Activated B cell treated with CpG ODN at 0.5 μM for 24 hours (primary cell): ENCODE measurements at regions not wholly inside any gene's neighbourhood (a gene's known extent, or its start where the extent isn't known, plus 50 kb on each side); places are given as distances from the start of the nearest gene placed in this dataset.

Source experiments
- ATAC-seq: fragments of 200-7000 bp; cut with Tn5 transposase; one replicate; pipeline ENCODE4 v1.10.0; 2021; ENCODE audit warnings: low read depth, mild to moderate bottlenecking, moderate library complexity
- CTCF ChIA-PET: fragments of 350-600 bp; sonication (Branson Sonifier 250); formaldehyde crosslinking; loops from one replicate; lab custom pipeline; 2021; ENCODE audit warnings: antibody characterized with exemption; lab: Charles Lee
- POLR2A ChIA-PET: fragments of 350-600 bp; sonication (Branson Sonifier 250); formaldehyde crosslinking; loops from one replicate; lab custom pipeline; 2021; ENCODE audit warnings: antibody characterized with exemption; lab: Charles Lee
- DNase-seq: peaks from one replicate; pipeline ENCODE4 v3.0.0; 2022
- H3K27ac Mint-ChIP-seq: one replicate; pipeline ENCODE4 v1.8.0; 2020; ENCODE audit warnings: mixed read lengths
- H3K27me3 Mint-ChIP-seq: one replicate; pipeline ENCODE4 v1.8.0; 2021; ENCODE audit warnings: mixed read lengths
- H3K36me3 Mint-ChIP-seq: one replicate; pipeline ENCODE4 v1.8.0; 2021; ENCODE audit warnings: low read depth, mixed read lengths
- H3K4me1 Mint-ChIP-seq: one replicate; pipeline ENCODE4 v1.8.0; 2021; ENCODE audit warnings: mixed read lengths
- H3K4me3 Mint-ChIP-seq: one replicate; pipeline ENCODE4 v1.8.0; 2020; ENCODE audit warnings: mild to moderate bottlenecking, mixed read lengths
- H3K9me3 Mint-ChIP-seq: one replicate; pipeline ENCODE4 v1.8.0; 2020; ENCODE audit warnings: mixed read lengths
- intact Hi-C: fragments of 100-400 bp; cut with micrococcal nuclease; formaldehyde crosslinking; loops from one replicate; pipeline ENCODE4 v1.15.1; 2024
- TF ChIP-seq, protein P1 (sequence below): fragments of 200-600 bp; IDR thresholded peaks from one replicate; pipeline ENCODE4 v1.8.0; 2022; ENCODE audit warnings: antibody characterized with exemption, mild to moderate bottlenecking

DNA sequence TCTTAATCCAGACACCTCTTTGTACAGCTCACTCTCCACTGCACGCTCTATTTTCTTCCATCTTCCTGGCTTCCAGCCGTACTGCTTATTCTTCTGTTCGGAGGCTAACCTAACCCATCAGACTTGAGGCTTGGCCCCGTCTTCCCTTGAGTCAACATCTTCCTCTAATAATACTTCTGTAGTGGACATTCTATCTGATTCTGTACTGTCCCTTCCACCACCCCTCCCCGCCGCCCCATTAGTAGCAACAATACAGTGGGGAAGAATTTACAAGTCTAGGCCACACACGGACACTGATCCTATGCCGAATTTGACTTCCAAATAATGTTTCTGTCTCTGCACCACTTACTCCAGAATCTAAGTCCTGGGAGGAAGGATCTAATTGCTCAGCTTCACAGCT is 86.0 kb upstream of the TNRC6A start:
- H3K27me3 Mint-ChIP-seq, result peaks cover 8% of the 10 kb centered on the region
- no peak overlapping the region for H3K4me3 Mint-ChIP-seq
- TF ChIP-seq, protein P1, sequence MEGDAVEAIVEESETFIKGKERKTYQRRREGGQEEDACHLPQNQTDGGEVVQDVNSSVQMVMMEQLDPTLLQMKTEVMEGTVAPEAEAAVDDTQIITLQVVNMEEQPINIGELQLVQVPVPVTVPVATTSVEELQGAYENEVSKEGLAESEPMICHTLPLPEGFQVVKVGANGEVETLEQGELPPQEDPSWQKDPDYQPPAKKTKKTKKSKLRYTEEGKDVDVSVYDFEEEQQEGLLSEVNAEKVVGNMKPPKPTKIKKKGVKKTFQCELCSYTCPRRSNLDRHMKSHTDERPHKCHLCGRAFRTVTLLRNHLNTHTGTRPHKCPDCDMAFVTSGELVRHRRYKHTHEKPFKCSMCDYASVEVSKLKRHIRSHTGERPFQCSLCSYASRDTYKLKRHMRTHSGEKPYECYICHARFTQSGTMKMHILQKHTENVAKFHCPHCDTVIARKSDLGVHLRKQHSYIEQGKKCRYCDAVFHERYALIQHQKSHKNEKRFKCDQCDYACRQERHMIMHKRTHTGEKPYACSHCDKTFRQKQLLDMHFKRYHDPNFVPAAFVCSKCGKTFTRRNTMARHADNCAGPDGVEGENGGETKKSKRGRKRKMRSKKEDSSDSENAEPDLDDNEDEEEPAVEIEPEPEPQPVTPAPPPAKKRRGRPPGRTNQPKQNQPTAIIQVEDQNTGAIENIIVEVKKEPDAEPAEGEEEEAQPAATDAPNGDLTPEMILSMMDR, result no peak
- ChIA-PET CTCF (no interaction called here), POLR2A (no interaction called here)
- ATAC-seq (no peak), DNase-seq (no peak)
- no peaks in the 10 kb centered on the region for H3K4me1 Mint-ChIP-seq
- intact Hi-C loops, result no loop called here
- H3K27ac Mint-ChIP-seq, result no peak overlapping the region
- no peaks in the 10 kb centered on the region for H3K36me3 Mint-ChIP-seq
- no peaks in the 10 kb centered on the region for H3K9me3 Mint-ChIP-seq

DNA sequence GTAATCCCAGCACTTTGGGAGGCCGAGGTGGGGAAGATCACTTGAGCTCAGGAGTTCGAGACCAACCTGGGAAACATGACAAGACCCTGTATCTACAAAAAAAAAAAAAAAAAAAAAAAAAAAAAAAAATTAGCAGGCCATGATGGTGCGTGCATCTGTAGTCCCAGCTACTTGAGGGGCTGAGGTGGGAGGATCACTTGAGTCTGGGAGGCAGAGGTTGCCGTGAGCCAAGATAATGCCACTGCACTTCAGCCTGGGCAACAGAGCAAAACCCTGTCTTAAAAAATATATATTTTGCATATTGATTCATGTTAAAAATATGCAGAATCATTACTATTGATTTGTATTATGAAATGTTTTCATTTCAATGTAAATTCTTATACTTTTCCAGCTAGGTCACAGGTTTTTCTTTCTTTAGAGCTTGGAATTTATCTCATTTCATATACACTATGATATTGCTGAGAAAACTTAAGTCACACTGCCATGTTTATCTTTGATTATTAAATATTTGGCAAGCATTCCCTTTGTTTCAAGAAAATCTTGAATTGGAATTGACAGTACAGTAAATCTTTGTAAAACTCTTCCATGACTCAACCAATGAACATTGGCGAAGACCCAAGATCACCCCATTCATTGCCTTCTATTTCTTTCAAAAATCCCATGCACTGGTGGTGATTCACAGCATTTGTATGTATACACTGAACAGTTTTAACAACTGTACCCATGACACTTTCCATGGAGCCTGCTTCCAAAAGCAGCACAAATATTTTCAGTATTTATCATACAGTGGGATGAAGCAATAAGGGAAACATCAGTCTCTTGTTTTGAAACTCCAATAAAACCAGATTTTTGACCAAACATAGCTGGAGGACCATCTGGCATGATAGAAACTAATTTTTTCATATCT is 83.5 kb upstream of the TNRC6A start:
- DNase-seq, result no peak
- Mint-ChIP-seq H3K4me1 (no peaks in the 10 kb centered on the region), H3K4me3 (no peak overlapping the region), H3K27me3 (peaks cover 11% of the 10 kb centered on the region), H3K9me3 (no peaks in the 10 kb centered on the region), H3K27ac (no peak overlapping the region), H3K36me3 (no peaks in the 10 kb centered on the region)
- intact Hi-C loops, result no loop called here
- no peak for ATAC-seq
- TF ChIP-seq, protein P1, result no peak
- ChIA-PET POLR2A (no interaction called here), CTCF (no interaction called here)

DNA sequence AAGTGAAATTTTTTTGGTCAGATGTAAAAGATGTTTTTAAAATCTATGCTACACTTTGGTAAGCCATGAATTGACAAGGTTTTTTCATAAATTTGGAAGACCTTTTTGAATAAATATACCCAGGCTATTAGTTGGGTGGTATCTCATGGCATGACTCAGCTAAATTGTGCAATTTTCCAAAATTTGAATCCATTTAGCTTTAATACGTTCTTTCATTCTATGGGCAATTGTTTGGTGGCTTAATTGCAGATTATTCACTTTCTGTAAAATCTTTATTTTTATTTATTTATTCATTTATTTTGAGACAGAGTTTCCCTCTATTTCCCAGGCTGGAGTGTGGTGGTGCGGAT is 82.8 kb upstream of the TNRC6A start:
- TF ChIP-seq, protein P1, result no peak
- DNase-seq (no peak), ATAC-seq (no peak)
- peaks cover 7% of the 10 kb centered on the region for H3K27me3 Mint-ChIP-seq
- no peak overlapping the region for H3K27ac Mint-ChIP-seq
- no peaks in the 10 kb centered on the region for H3K9me3 Mint-ChIP-seq
- H3K4me3 Mint-ChIP-seq, result no peak overlapping the region
- ChIA-PET POLR2A (no interaction called here), CTCF (no interaction called here)
- H3K36me3 Mint-ChIP-seq, result no peaks in the 10 kb centered on the region
- intact Hi-C loops, result no loop called here
- H3K4me1 Mint-ChIP-seq, result no peaks in the 10 kb centered on the region

DNA sequence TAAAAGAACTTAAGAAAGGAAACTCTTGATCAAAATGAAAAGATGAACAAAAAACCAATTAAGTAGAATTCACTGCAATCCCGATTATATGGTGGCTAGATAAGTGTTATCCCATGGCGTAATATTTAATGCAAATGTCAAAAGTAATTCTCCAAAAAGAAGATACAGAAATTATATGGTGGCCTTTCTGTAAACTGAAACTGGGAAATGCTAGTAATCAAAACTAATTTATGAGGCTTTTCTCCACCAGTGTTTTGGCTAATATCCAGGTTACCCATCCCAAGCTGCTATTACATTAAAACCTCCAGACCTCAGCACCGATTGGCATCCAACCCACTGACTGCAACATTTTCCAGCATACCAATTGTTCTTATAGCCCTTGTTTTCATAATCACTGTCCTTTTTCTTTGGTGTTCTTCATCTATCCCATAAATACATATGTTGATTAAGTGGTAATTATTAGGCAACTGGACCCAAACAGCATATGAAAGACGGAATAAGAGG is 77.2 kb upstream of the TNRC6A start:
- POLR2A ChIA-PET, result no interaction called here
- Mint-ChIP-seq H3K27me3 (peaks cover 3% of the 10 kb centered on the region), H3K9me3 (no peaks in the 10 kb centered on the region), H3K36me3 (no peaks in the 10 kb centered on the region), H3K27ac (no peak overlapping the region), H3K4me3 (no peak overlapping the region), H3K4me1 (no peaks in the 10 kb centered on the region)
- TF ChIP-seq, protein P1, result no peak
- CTCF ChIA-PET, result no interaction called here
- ATAC-seq (no peak), DNase-seq (no peak)
- intact Hi-C loops, result no loop called here

DNA sequence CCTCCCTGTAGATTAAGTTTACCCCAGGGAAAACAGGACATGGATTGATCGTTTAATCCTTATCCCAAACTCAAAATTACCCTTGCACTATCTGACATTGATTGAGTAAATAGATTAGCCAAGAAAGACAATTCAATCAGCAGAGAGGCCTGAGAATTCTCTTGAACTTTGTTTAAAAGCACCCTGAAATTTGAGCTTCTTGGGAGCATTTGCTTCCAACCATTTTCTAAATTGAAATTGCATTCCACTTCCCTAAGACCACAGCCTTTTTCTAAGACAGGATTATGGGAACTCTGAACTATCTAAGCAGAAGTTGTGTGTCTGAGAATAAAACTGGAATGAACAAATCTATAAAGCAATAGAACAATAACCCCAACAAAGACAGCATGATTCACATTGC is 76.6 kb upstream of the TNRC6A start:
- TF ChIP-seq, protein P1, result no peak
- H3K27ac Mint-ChIP-seq, result no peak overlapping the region
- DNase-seq, result no peak
- no peaks in the 10 kb centered on the region for H3K36me3 Mint-ChIP-seq
- ChIA-PET POLR2A (no interaction called here), CTCF (no interaction called here)
- no peaks in the 10 kb centered on the region for H3K4me1 Mint-ChIP-seq
- ATAC-seq, result no peak
- no peak overlapping the region for H3K4me3 Mint-ChIP-seq
- H3K27me3 Mint-ChIP-seq, result peaks cover 3% of the 10 kb centered on the region
- H3K9me3 Mint-ChIP-seq, result no peaks in the 10 kb centered on the region
- intact Hi-C loops, result no loop called here
